ENCODE measurements at regions not wholly inside any gene's neighbourhood (a gene's known extent, or its start where the extent isn't known, plus 50 kb on each side); places are given as distances from the start of the nearest gene placed in this dataset.

GRCh38 chr2:207225773-207226172 is 60.0 kb upstream of the KLF7 start:
- TF ChIP-seq CTCF (IDR thresholded peaks at IDR 0.05; ENCODE audit: poor library complexity) (no peak), EZH2phosphoT487 (IDR thresholded peaks at IDR 0.05; ENCODE audit: low read depth, severe bottlenecking, unreplicated experiment) (no peak)
